A549 (cell line): ENCODE measurements at regions not wholly inside any gene's neighbourhood (a gene's known extent, or its start where the extent isn't known, plus 50 kb on each side); places are given as distances from the start of the nearest gene placed in this dataset.

Experiments used
- ATAC-seq, 2 experiments: fragments of 200-7000 bp in 1 of 2; fragments of >200 bp in 1 of 2; cut with Nextera tagmentation in 1 of 2; cut with Tn5 transposase in 1 of 2; 3 replicates each; pipeline versions ENCODE4 v1.8.0 to v1.9.1; 2018 to 2020; ENCODE audit warnings: mild to moderate bottlenecking in 1 of 2, moderate library complexity in 1 of 2
- CTCF ChIA-PET: fragments of 300-600 bp; sonication (Branson Sonifier 250); formaldehyde crosslinking; extraction: SDS; loops from one replicate; lab custom pipeline; 2021; ENCODE audit warnings: antibody characterized with exemption, inconsistent platforms; lab: Yijun Ruan, JAX
- POLR2A ChIA-PET: fragments of 350-600 bp; formaldehyde crosslinking; extraction: SDS; loops from one replicate; lab custom pipeline; 2021; ENCODE audit warnings: antibody characterized with exemption, inconsistent platforms; lab: Yijun Ruan, JAX
- DNase-seq, 2 experiments: peaks; one replicate each; pipeline versions ENCODE4 v3.0.0 to v3.0.0-alpha.2; 2011 to 2016; ENCODE audit warnings: low read depth in 1 of 2, low spot score in 1 of 2
- FAIRE-seq: peaks from 2 replicates; lab custom pipeline; 2011; peaks lifted over from hg19 to GRCh38; lab: Jason Lieb, UNC
- H3K27ac ChIP-seq, 2 experiments: fragments of >200 bp; sonication (Bioruptor Twin); formaldehyde crosslinking; 3 replicates each; pipeline ENCODE4 v1.5.1; 2016 to 2017
- H3K4me1 ChIP-seq: fragments of >200 bp; sonication (Bioruptor Twin); formaldehyde crosslinking; 3 replicates; pipeline ENCODE4 v1.6.1; 2016
- H3K4me2 ChIP-seq: fragments of >200 bp; sonication (Bioruptor Twin); formaldehyde crosslinking; 3 replicates; pipeline ENCODE4 v1.6.1; 2016
- H3K4me3 ChIP-seq: fragments of >200 bp; sonication (Bioruptor Twin); formaldehyde crosslinking; 3 replicates; pipeline ENCODE4 v1.5.1; 2016
- H3K9me3 ChIP-seq: fragments of >200 bp; sonication (Bioruptor Twin); formaldehyde crosslinking; 3 replicates; pipeline ENCODE4 v1.6.1; 2016
- ATOH8 ChIP-seq: fragments of 250-450 bp; sonication (Bioruptor Pico); IDR thresholded peaks from 2 replicates; pipeline ENCODE4 v1.5.0; 2020; ENCODE audit warnings: low read depth, mild to moderate bottlenecking, moderate library complexity
- BHLHE40 ChIP-seq: IDR thresholded peaks from 2 replicates; pipeline ENCODE4 v1.6.1; 2012; ENCODE audit warnings: low read depth, low read length, inconsistent platforms
- CBX8 ChIP-seq: fragments of 200-600 bp; sonication (generic); IDR thresholded peaks from 2 replicates; pipeline ENCODE4 v1.6.1; 2016
- CEBPB ChIP-seq, 2 experiments: fragments of >200 bp in 1 of 2; sonication (Bioruptor Twin) in 1 of 2; formaldehyde crosslinking in 1 of 2; IDR thresholded peaks; 2 replicates each; pipeline ENCODE4 v1.6.1; 2012 to 2016
- CHD2 ChIP-seq: fragments of 150-350 bp; IDR thresholded peaks from 2 replicates; pipeline ENCODE4 v1.6.1; 2014; ENCODE audit warnings: low read length; ENCODE audit not compliant: partially characterized antibody
- CHD4 ChIP-seq: fragments of 200-600 bp; sonication (generic); IDR thresholded peaks from 2 replicates; pipeline ENCODE4 v1.6.1; 2016; ENCODE audit warnings: antibody characterized with exemption, mild to moderate bottlenecking, borderline replicate concordance
- EP300 ChIP-seq, 2 experiments: fragments of >200 bp; sonication (Bioruptor Twin); formaldehyde crosslinking; IDR thresholded peaks; 2 replicates in 1 of 2; 3 replicates in 1 of 2; pipeline ENCODE4 v1.6.1; 2016 to 2017
- ESRRA ChIP-seq: fragments of 150-350 bp; IDR thresholded peaks from 2 replicates; pipeline ENCODE4 v1.6.1; 2014; ENCODE audit warnings: mild to moderate bottlenecking, low read length, borderline replicate concordance
- FOXS1 ChIP-seq: fragments of 250-450 bp; sonication (Bioruptor Pico); IDR thresholded peaks from 2 replicates; pipeline ENCODE4 v1.5.0; 2020; ENCODE audit warnings: mild to moderate bottlenecking, moderate library complexity
- HEYL ChIP-seq: fragments of 250-450 bp; sonication (Bioruptor Pico); IDR thresholded peaks from 2 replicates; pipeline ENCODE4 v1.8.0; 2021; ENCODE audit warnings: mild to moderate bottlenecking, moderate library complexity
- HOXB13 ChIP-seq: fragments of 250-450 bp; sonication (Bioruptor Pico); IDR thresholded peaks from 2 replicates; pipeline ENCODE4 v1.5.0; 2020; ENCODE audit warnings: low read depth, mild to moderate bottlenecking, moderate library complexity
- HOXB5 ChIP-seq: fragments of 250-450 bp; sonication (Bioruptor Pico); IDR thresholded peaks from 2 replicates; pipeline ENCODE4 v1.5.0; 2020; ENCODE audit warnings: mild to moderate bottlenecking, moderate library complexity
- JUN ChIP-seq, 2 experiments: fragments of >200 bp; sonication (Bioruptor Twin); formaldehyde crosslinking; IDR thresholded peaks; 2 replicates in 1 of 2; 3 replicates in 1 of 2; pipeline ENCODE4 v1.6.1; 2016 to 2017
- JUNB ChIP-seq: fragments of >200 bp; sonication (Bioruptor Twin); formaldehyde crosslinking; IDR thresholded peaks from 2 replicates; pipeline ENCODE4 v1.6.1; 2016
- MAZ ChIP-seq: fragments of 150-350 bp; IDR thresholded peaks from 2 replicates; pipeline ENCODE4 v1.6.1; 2014; ENCODE audit warnings: antibody characterized with exemption, low read depth, low read length, borderline replicate concordance
- MYC ChIP-seq: IDR thresholded peaks from 2 replicates; pipeline ENCODE4 v1.6.1; 2012; ENCODE audit warnings: mild to moderate bottlenecking, inconsistent platforms, low read length, improper control_type of control experiment, borderline replicate concordance
- NPAS2 ChIP-seq: fragments of 250-450 bp; sonication (Bioruptor Pico); IDR thresholded peaks from 2 replicates; pipeline ENCODE4 v1.8.0; 2022; ENCODE audit warnings: mild to moderate bottlenecking, moderate library complexity, borderline replicate concordance
- NR3C1 ChIP-seq: fragments of >200 bp; sonication (Bioruptor Twin); formaldehyde crosslinking; IDR thresholded peaks from 3 replicates; pipeline ENCODE4 v1.6.1; 2017
- RAD21 ChIP-seq, 2 experiments: fragments of >200 bp in 1 of 2; sonication (Bioruptor Twin) in 1 of 2; formaldehyde crosslinking in 1 of 2; IDR thresholded peaks in 1 of 2; conservative IDR thresholded peaks in 1 of 2; 2 replicates in 1 of 2; 3 replicates in 1 of 2; pipeline ENCODE4 v1.6.1; 2012 to 2018; ENCODE audit warnings: inconsistent platforms in 1 of 2
- RCOR1 ChIP-seq: fragments of 150-350 bp; IDR thresholded peaks from 2 replicates; pipeline ENCODE4 v1.6.1; 2014; ENCODE audit warnings: antibody characterized with exemption, low read length, low read depth
- SMC3 ChIP-seq: fragments of >200 bp; sonication (Bioruptor Twin); formaldehyde crosslinking; IDR thresholded peaks from 3 replicates; pipeline ENCODE4 v1.6.1; 2018; ENCODE audit warnings: inconsistent platforms
- SREBF2 ChIP-seq: fragments of 450-650 bp; IDR thresholded peaks from 2 replicates; pipeline ENCODE4 v1.6.1; 2014; ENCODE audit warnings: mild to moderate bottlenecking, moderate library complexity
- ZFP36 ChIP-seq: fragments of 450-650 bp; IDR thresholded peaks from 2 replicates; pipeline ENCODE4 v1.6.1; 2014; ENCODE audit warnings: borderline replicate concordance; ENCODE audit not compliant: partially characterized antibody
- ZNF302 ChIP-seq: fragments of 250-450 bp; sonication (Bioruptor Pico); IDR thresholded peaks from 2 replicates; pipeline ENCODE4 v1.9.0; 2021; ENCODE audit warnings: inconsistent platforms, mild to moderate bottlenecking, moderate library complexity
- WGBS: methylation state at CpG from one replicate; pipeline ENCODE4 v1.1.6; 2017; ENCODE audit errors: missing lambda C conversion rate; 5-methylcytosine and 5-hydroxymethylcytosine counted together
- TF ChIP-seq, protein P1 (sequence below): fragments of 200-600 bp; sonication (generic); IDR thresholded peaks from 2 replicates; pipeline ENCODE4 v1.6.1; 2016; ENCODE audit warnings: antibody characterized with exemption, mild to moderate bottlenecking, moderate library complexity
- TF ChIP-seq, protein P2 (sequence below): IDR thresholded peaks from 2 replicates; pipeline ENCODE4 v1.6.1; 2012; ENCODE audit warnings: low read depth, borderline replicate concordance

DNA sequence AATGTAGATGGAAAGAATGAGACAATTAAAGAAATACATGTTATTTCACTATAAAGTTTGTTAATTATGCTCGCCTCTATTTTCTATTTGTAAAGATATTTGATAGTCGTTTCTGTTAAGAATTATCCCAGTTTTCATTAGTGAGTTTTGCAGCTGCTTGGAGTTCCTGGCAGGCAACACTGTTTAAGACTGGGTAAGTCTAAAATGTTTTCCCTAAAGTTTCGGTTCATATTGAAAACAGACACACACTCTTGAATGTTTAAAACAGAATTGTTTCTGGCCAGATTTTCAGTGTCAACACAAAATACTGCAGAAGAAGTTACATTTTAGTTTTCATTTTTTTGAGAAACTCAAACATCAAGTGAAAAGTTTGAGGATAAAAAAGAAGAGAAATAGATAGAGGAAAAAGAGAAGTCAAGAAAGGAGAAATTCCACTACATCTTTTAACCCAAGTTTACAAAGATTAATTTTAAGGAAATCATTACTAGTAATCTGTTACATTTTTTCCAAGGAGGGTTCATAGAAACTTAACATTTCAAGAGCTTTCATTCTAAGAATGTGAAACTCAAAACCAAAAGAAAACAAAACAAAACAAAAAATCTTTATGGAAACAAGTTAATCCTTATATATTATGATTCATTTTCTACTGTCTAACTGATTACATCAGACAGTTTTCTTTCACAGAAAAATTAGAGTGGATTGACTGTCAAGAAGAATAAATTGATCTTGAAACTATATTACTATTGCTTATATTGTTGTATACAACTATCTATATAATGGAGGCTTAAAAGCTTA lies 305.5 kb downstream of the FAT4 start:
- H3K4me1 ChIP-seq: no peaks in the 10 kb centered on the region
- no peak overlapping the region for H3K4me2 ChIP-seq
- H3K27ac ChIP-seq: no peak overlapping the region
- DNase-seq: no peak
- WGBS: 55% methylated on average over 3 of the region's 3 CpGs
- no peak overlapping the region for H3K4me3 ChIP-seq
- ChIA-PET CTCF (no interaction called here), POLR2A (no interaction called here)
- TF ChIP-seq SMC3 (no peak), ZFP36 (no peak), CBX8 (no peak), MAZ (no peak), MYC (no peak), ATOH8 (CRISPR knock-in tag) (no peak), CHD4 (no peak), CEBPB (IDR thresholded peaks at IDR 0.05) (no peak), EP300 (IDR thresholded peaks at IDR 0.05) (no peak), HOXB13 (CRISPR knock-in tag) (no peak), HOXB5 (no peak), JUN (IDR thresholded peaks at IDR 0.05) (no peak), RAD21 (conservative IDR thresholded peaks at IDR 0.05 in 1 of 2, IDR thresholded peaks at IDR 0.05 in 1 of 2) (no peak), NPAS2 (CRISPR knock-in tag) (no peak), ESRRA (no peak)
- ATAC-seq: no peak
- FAIRE-seq: no peak
- H3K9me3 ChIP-seq: no peaks in the 10 kb centered on the region

- H3K4me1 ChIP-seq: no peaks in the 10 kb centered on the region
- FAIRE-seq (no peak), ATAC-seq (no peak)
- H3K27ac ChIP-seq: no peak overlapping the region
- no peak overlapping the region for H3K4me2 ChIP-seq
- H3K9me3 ChIP-seq: no peaks in the 10 kb centered on the region
- H3K4me3 ChIP-seq: no peak overlapping the region
- no peak for TF ChIP-seq BHLHE40
- TF ChIP-seq, all 56 proteins: peak for 0
- CTCF ChIA-PET: no interaction called here
- DNase-seq: no peak
- 100% methylated on average over 1 of the region's 1 CpG for WGBS
- POLR2A ChIA-PET: no interaction called here
These were observed 310.2 kb downstream of the FAT4 start for GRCh38 chr4:125624951-125625350.

- CTCF ChIA-PET: no interaction called here
- POLR2A ChIA-PET: no interaction called here
These were observed 312.2 kb downstream of the FAT4 start for GRCh38 chr4:125626946-125627345.

More at GRCh38 chr4:125626946-125627345, 312.2 kb downstream of the FAT4 start:
- WGBS: 57% methylated on average over 1 of the region's 1 CpG
- Histone ChIP-seq H3K27ac (no peak overlapping the region), H3K4me2 (no peak overlapping the region), H3K9me3 (no peaks in the 10 kb centered on the region), H3K4me1 (no peaks in the 10 kb centered on the region), H3K4me3 (no peak overlapping the region)
- DNase-seq (no peak), FAIRE-seq (no peak), ATAC-seq (no peak)
- TF ChIP-seq FOXS1 (no peak), CHD2 (no peak), HEYL (CRISPR knock-in tag) (no peak), ZNF302 (CRISPR knock-in tag) (no peak), CBX8 (no peak), RCOR1 (no peak), ATOH8 (CRISPR knock-in tag) (no peak), NR3C1 (no peak), RAD21 (conservative IDR thresholded peaks at IDR 0.05 in 1 of 2, IDR thresholded peaks at IDR 0.05 in 1 of 2) (no peak), SREBF2 (no peak), JUNB (no peak)
- TF ChIP-seq, protein P1, sequence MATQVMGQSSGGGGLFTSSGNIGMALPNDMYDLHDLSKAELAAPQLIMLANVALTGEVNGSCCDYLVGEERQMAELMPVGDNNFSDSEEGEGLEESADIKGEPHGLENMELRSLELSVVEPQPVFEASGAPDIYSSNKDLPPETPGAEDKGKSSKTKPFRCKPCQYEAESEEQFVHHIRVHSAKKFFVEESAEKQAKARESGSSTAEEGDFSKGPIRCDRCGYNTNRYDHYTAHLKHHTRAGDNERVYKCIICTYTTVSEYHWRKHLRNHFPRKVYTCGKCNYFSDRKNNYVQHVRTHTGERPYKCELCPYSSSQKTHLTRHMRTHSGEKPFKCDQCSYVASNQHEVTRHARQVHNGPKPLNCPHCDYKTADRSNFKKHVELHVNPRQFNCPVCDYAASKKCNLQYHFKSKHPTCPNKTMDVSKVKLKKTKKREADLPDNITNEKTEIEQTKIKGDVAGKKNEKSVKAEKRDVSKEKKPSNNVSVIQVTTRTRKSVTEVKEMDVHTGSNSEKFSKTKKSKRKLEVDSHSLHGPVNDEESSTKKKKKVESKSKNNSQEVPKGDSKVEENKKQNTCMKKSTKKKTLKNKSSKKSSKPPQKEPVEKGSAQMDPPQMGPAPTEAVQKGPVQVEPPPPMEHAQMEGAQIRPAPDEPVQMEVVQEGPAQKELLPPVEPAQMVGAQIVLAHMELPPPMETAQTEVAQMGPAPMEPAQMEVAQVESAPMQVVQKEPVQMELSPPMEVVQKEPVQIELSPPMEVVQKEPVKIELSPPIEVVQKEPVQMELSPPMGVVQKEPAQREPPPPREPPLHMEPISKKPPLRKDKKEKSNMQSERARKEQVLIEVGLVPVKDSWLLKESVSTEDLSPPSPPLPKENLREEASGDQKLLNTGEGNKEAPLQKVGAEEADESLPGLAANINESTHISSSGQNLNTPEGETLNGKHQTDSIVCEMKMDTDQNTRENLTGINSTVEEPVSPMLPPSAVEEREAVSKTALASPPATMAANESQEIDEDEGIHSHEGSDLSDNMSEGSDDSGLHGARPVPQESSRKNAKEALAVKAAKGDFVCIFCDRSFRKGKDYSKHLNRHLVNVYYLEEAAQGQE: no peak
- TF ChIP-seq, protein P2, sequence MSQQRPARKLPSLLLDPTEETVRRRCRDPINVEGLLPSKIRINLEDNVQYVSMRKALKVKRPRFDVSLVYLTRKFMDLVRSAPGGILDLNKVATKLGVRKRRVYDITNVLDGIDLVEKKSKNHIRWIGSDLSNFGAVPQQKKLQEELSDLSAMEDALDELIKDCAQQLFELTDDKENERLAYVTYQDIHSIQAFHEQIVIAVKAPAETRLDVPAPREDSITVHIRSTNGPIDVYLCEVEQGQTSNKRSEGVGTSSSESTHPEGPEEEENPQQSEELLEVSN: no peak
